Liver (tissue), 3 donors: ENCODE measurements at regions not wholly inside any gene's neighbourhood (a gene's known extent, or its start where the extent isn't known, plus 50 kb on each side); places are given as distances from the start of the nearest gene placed in this dataset.

Experiments
- FOXA1 ChIP-seq: IDR thresholded peaks from 2 replicates; pipeline ENCODE4 v1.6.1; 2016; ENCODE audit warnings: antibody characterized with exemption
- GABPA ChIP-seq, 2 donors: IDR thresholded peaks in 1 of 2; conservative IDR thresholded peaks in 1 of 2; 2 replicates each; pipeline ENCODE4 v1.6.1; 2016; ENCODE audit warnings: antibody characterized with exemption in 2 of 2, mild to moderate bottlenecking in 1 of 2, moderate library complexity in 1 of 2
- RAD21 ChIP-seq, 2 donors: IDR thresholded peaks; 2 replicates each; pipeline ENCODE4 v1.6.1; 2016; ENCODE audit warnings: antibody characterized with exemption in 2 of 2, mild to moderate bottlenecking in 2 of 2
- TF ChIP-seq, protein P1 (sequence below): IDR thresholded peaks from 2 replicates; pipeline ENCODE4 v1.6.1; 2016; ENCODE audit warnings: antibody characterized with exemption
- TF ChIP-seq, protein P2 (sequence below): fragments of 150-350 bp; IDR thresholded peaks from 2 replicates; pipeline ENCODE4 v1.5.1; 2017; ENCODE audit warnings: improper control_type of control experiment, low read depth, low read length; ENCODE audit not compliant: missing input control
- TF ChIP-seq, protein P3 (sequence below): IDR thresholded peaks from 2 replicates; pipeline ENCODE4 v1.6.1; 2016; ENCODE audit warnings: antibody characterized with exemption, mild to moderate bottlenecking
- donor health status: healthy.
- donor health status: healthy.

DNA sequence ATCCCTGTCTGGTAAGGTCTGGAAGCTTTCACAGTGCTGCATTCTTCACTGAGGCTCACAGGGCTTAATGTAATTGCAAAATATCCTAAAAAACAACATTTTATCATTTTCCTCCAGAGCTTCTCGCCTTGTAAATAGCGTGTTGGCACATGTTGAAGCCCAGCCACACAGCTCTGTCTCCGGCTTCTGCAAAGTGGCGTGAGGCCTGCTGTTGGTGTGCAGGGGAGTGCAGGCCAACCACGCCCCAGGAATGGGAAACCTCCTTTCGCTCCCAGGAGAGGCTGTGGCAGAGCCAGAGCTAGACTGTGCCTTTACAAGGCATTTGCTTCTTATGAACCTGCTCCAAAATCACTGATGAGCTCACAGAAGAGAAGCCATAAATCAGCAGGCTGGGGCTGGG is 248.2 kb upstream of the MAF start:
- TF ChIP-seq, protein P1, sequence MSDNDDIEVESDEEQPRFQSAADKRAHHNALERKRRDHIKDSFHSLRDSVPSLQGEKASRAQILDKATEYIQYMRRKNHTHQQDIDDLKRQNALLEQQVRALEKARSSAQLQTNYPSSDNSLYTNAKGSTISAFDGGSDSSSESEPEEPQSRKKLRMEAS, result no peak
- TF ChIP-seq, protein P2, sequence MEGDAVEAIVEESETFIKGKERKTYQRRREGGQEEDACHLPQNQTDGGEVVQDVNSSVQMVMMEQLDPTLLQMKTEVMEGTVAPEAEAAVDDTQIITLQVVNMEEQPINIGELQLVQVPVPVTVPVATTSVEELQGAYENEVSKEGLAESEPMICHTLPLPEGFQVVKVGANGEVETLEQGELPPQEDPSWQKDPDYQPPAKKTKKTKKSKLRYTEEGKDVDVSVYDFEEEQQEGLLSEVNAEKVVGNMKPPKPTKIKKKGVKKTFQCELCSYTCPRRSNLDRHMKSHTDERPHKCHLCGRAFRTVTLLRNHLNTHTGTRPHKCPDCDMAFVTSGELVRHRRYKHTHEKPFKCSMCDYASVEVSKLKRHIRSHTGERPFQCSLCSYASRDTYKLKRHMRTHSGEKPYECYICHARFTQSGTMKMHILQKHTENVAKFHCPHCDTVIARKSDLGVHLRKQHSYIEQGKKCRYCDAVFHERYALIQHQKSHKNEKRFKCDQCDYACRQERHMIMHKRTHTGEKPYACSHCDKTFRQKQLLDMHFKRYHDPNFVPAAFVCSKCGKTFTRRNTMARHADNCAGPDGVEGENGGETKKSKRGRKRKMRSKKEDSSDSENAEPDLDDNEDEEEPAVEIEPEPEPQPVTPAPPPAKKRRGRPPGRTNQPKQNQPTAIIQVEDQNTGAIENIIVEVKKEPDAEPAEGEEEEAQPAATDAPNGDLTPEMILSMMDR, result no peak
- TF ChIP-seq FOXA1 (no peak), RAD21 (IDR thresholded peaks at IDR 0.05) (no peak), GABPA (IDR thresholded peaks at IDR 0.05 in 1 of 2, conservative IDR thresholded peaks at IDR 0.05 in 1 of 2) (no peak)
- TF ChIP-seq, protein P3, sequence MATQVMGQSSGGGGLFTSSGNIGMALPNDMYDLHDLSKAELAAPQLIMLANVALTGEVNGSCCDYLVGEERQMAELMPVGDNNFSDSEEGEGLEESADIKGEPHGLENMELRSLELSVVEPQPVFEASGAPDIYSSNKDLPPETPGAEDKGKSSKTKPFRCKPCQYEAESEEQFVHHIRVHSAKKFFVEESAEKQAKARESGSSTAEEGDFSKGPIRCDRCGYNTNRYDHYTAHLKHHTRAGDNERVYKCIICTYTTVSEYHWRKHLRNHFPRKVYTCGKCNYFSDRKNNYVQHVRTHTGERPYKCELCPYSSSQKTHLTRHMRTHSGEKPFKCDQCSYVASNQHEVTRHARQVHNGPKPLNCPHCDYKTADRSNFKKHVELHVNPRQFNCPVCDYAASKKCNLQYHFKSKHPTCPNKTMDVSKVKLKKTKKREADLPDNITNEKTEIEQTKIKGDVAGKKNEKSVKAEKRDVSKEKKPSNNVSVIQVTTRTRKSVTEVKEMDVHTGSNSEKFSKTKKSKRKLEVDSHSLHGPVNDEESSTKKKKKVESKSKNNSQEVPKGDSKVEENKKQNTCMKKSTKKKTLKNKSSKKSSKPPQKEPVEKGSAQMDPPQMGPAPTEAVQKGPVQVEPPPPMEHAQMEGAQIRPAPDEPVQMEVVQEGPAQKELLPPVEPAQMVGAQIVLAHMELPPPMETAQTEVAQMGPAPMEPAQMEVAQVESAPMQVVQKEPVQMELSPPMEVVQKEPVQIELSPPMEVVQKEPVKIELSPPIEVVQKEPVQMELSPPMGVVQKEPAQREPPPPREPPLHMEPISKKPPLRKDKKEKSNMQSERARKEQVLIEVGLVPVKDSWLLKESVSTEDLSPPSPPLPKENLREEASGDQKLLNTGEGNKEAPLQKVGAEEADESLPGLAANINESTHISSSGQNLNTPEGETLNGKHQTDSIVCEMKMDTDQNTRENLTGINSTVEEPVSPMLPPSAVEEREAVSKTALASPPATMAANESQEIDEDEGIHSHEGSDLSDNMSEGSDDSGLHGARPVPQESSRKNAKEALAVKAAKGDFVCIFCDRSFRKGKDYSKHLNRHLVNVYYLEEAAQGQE, result no peak
